ENCODE measurements at regions not wholly inside any gene's neighbourhood (a gene's known extent, or its start where the extent isn't known, plus 50 kb on each side); places are given as distances from the start of the nearest gene placed in this dataset.

- TF ChIP-seq RAD21 (CRISPR knock-in tag; IDR thresholded peaks at IDR 0.05) (no peak), ZNF350 (CRISPR knock-in tag; IDR thresholded peaks at IDR 0.05; ENCODE audit: borderline replicate concordance, low read depth) (no peak), CTCF (CRISPR knock-in tag; IDR thresholded peaks at IDR 0.05) (no peak), MAFK (conservative IDR thresholded peaks at IDR 0.05 in 1 of 2, IDR thresholded peaks at IDR 0.05 in 1 of 2; ENCODE audit: low read length in 2 of 2) (no peak), IKZF5 (CRISPR knock-in tag; IDR thresholded peaks at IDR 0.05) (no peak), ZNF274 (CRISPR knock-in tag; IDR thresholded peaks at IDR 0.05) (no peak), FOSL1 (CRISPR knock-in tag; IDR thresholded peaks at IDR 0.05; ENCODE audit: borderline replicate concordance) (no peak), POLR2AphosphoS5 (IDR thresholded peaks at IDR 0.05; ENCODE audit: low read depth, low read length) (no peak)
- TF ChIP-seq, protein P1, sequence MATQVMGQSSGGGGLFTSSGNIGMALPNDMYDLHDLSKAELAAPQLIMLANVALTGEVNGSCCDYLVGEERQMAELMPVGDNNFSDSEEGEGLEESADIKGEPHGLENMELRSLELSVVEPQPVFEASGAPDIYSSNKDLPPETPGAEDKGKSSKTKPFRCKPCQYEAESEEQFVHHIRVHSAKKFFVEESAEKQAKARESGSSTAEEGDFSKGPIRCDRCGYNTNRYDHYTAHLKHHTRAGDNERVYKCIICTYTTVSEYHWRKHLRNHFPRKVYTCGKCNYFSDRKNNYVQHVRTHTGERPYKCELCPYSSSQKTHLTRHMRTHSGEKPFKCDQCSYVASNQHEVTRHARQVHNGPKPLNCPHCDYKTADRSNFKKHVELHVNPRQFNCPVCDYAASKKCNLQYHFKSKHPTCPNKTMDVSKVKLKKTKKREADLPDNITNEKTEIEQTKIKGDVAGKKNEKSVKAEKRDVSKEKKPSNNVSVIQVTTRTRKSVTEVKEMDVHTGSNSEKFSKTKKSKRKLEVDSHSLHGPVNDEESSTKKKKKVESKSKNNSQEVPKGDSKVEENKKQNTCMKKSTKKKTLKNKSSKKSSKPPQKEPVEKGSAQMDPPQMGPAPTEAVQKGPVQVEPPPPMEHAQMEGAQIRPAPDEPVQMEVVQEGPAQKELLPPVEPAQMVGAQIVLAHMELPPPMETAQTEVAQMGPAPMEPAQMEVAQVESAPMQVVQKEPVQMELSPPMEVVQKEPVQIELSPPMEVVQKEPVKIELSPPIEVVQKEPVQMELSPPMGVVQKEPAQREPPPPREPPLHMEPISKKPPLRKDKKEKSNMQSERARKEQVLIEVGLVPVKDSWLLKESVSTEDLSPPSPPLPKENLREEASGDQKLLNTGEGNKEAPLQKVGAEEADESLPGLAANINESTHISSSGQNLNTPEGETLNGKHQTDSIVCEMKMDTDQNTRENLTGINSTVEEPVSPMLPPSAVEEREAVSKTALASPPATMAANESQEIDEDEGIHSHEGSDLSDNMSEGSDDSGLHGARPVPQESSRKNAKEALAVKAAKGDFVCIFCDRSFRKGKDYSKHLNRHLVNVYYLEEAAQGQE (IDR thresholded peaks at IDR 0.05; ENCODE audit: borderline replicate concordance in 1 of 2, low read depth in 1 of 2, low read length in 2 of 2), result no peak
- TF ChIP-seq, protein P2, sequence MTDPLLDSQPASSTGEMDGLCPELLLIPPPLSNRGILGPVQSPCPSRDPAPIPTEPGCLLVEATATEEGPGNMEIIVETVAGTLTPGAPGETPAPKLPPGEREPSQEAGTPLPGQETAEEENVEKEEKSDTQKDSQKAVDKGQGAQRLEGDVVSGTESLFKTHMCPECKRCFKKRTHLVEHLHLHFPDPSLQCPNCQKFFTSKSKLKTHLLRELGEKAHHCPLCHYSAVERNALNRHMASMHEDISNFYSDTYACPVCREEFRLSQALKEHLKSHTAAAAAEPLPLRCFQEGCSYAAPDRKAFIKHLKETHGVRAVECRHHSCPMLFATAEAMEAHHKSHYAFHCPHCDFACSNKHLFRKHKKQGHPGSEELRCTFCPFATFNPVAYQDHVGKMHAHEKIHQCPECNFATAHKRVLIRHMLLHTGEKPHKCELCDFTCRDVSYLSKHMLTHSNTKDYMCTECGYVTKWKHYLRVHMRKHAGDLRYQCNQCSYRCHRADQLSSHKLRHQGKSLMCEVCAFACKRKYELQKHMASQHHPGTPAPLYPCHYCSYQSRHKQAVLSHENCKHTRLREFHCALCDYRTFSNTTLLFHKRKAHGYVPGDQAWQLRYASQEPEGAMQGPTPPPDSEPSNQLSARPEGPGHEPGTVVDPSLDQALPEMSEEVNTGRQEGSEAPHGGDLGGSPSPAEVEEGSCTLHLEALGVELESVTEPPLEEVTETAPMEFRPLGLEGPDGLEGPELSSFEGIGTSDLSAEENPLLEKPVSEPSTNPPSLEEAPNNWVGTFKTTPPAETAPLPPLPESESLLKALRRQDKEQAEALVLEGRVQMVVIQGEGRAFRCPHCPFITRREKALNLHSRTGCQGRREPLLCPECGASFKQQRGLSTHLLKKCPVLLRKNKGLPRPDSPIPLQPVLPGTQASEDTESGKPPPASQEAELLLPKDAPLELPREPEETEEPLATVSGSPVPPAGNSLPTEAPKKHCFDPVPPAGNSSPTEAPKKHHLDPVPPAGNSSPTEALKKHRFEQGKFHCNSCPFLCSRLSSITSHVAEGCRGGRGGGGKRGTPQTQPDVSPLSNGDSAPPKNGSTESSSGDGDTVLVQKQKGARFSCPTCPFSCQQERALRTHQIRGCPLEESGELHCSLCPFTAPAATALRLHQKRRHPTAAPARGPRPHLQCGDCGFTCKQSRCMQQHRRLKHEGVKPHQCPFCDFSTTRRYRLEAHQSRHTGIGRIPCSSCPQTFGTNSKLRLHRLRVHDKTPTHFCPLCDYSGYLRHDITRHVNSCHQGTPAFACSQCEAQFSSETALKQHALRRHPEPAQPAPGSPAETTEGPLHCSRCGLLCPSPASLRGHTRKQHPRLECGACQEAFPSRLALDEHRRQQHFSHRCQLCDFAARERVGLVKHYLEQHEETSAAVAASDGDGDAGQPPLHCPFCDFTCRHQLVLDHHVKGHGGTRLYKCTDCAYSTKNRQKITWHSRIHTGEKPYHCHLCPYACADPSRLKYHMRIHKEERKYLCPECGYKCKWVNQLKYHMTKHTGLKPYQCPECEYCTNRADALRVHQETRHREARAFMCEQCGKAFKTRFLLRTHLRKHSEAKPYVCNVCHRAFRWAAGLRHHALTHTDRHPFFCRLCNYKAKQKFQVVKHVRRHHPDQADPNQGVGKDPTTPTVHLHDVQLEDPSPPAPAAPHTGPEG (CRISPR knock-in tag; IDR thresholded peaks at IDR 0.05), result no peak
Observed at GRCh38 chr13:99634672-99635071, 133.4 kb downstream of the TM9SF2 start.
